Coronary artery (tissue), 2 donors: ENCODE measurements at regions not wholly inside any gene's neighbourhood (a gene's known extent, or its start where the extent isn't known, plus 50 kb on each side); places are given as distances from the start of the nearest gene placed in this dataset.

Source experiments
- DNase-seq: peaks from one replicate; pipeline ENCODE4 v3.0.0-alpha.2; 2017; ENCODE audit warnings: low spot score
- H3K27ac ChIP-seq, 2 donors: fragments of 200-600 bp; sonication (generic); one replicate each; pipeline ENCODE4 v1.5.1; 2016 to 2019
- H3K4me3 ChIP-seq: fragments of 200-600 bp; sonication (generic); 2 replicates; pipeline ENCODE4 v1.5.1; 2016; ENCODE audit warnings: mild to moderate bottlenecking, moderate library complexity
- TF ChIP-seq, protein P1 (sequence below): fragments of 200-600 bp; sonication (generic); IDR thresholded peaks from one replicate; pipeline ENCODE4 v1.5.1; 2019; ENCODE audit warnings: antibody characterized with exemption

DNA sequence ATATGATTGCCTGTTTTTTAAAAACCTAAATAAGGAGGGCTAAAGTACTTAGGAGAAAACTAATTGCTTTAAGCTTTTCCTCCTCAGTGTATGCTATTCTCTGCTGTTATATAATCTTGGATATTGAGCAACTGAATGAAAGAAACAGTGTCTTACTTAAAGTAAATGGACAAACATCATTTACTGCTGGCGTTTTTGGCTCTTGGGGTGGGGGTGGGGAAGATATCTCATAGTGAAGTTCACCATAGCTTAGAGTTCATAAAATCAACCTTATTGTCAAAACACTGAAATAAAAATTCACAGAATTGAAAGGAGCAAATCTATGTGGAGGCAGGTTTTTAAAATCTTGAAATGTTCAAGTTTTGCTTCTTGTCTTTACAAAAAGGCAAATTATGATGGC lies 256.4 kb upstream of the SOX2 start:
- TF ChIP-seq, protein P1, sequence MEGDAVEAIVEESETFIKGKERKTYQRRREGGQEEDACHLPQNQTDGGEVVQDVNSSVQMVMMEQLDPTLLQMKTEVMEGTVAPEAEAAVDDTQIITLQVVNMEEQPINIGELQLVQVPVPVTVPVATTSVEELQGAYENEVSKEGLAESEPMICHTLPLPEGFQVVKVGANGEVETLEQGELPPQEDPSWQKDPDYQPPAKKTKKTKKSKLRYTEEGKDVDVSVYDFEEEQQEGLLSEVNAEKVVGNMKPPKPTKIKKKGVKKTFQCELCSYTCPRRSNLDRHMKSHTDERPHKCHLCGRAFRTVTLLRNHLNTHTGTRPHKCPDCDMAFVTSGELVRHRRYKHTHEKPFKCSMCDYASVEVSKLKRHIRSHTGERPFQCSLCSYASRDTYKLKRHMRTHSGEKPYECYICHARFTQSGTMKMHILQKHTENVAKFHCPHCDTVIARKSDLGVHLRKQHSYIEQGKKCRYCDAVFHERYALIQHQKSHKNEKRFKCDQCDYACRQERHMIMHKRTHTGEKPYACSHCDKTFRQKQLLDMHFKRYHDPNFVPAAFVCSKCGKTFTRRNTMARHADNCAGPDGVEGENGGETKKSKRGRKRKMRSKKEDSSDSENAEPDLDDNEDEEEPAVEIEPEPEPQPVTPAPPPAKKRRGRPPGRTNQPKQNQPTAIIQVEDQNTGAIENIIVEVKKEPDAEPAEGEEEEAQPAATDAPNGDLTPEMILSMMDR, result no peak
- no peak overlapping the region for H3K4me3 ChIP-seq
- DNase-seq, result no peak
- no peak overlapping the region for H3K27ac ChIP-seq

DNA sequence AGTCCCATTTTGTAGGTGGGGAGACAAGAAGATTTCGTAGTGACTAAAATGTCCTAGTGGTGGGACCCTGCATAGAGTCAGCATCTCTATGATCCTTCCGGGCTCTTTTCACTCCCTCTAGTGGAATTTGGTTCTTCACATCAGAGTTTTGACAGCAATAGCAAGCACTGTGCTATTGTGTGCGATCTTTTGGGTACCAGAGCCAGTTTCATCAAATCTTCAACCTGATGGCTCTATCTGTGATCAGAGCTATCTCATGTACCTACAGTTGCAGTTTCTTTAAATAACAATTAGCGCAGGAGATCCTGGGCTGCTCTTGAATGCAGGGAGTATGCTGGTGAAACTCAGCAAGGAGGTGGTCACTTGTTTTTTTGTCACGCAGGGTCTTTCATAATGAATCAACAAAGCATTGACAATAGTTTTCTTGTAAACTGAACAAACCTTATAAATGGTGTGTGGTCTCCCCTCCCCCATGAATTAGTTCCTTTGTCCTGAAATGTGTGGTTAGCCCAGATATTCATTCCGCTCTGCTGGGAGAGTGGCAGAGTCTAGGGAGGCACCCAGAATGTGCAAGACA lies 257.2 kb upstream of the SOX2 start:
- no peak for DNase-seq
- no peak overlapping the region for H3K27ac ChIP-seq

DNA sequence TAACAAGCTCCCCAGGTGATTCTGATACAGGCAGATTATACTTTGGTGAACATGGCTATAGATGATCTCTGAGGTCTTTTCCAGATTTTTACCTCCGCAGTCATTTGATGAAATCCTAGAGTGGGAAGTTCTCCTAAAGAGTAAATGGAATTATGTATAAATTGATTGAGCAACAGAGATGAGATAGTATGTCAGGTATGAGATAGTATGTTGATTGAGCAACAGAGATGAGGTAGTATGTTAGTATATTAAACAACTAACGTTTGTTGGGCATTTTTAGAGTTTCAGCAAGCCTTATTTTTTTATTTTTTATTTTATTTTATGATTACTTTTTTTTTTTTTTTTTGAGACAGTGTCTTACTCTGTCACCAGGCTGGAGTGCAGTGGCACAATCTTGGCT lies 265.0 kb upstream of the SOX2 start:
- Histone ChIP-seq H3K4me3 (no peak overlapping the region), H3K27ac (no peak overlapping the region)
- DNase-seq, result no peak
- TF ChIP-seq, protein P1, result no peak

More for the DNA sequence above, 257.2 kb upstream of the SOX2 start:
- H3K4me3 ChIP-seq, result no peak overlapping the region
- TF ChIP-seq, protein P1, result no peak

DNA sequence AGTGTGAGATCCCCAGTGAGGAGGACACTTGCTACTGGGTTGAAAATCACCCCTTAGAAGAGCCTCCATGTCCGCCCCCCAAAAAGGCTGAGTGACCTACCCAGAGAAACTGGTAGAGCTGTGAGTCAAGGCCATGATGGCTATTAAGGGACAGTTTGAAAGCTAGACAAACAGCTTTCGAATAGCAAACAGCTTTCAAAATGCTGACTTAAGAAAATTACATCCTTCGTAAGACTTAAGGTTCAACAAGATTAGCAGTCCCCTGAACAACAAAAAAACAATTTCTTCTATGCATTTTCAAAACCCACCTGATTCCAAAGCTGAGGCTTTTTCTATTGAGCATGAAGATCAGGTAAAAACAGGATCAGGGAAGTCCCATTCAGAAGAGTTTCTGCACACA lies 269.7 kb upstream of the SOX2 start:
- H3K27ac ChIP-seq, result no peak overlapping the region
- DNase-seq, result no peak
- H3K4me3 ChIP-seq, result no peak overlapping the region
- TF ChIP-seq, protein P1, result no peak

DNA sequence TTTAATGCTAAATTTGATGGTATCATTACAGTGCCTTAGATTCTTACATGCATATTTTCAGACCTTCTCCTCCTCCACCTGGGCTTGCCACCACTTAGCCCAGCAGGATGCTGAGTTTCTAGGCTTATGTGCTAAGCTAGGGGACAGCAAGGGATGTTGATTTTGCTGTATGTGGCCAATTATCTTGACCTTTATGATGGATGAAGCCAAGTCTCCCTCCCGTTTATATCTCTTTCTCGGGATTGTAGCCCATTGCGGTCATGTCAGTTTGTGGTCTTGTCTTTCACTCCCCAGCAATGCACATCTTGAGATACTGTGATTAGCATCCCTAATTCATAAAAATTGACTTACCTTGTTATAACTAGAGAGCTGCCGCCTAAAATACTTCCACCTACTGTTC lies 278.7 kb upstream of the SOX2 start:
- Histone ChIP-seq H3K4me3 (no peak overlapping the region), H3K27ac (no peak overlapping the region)
- TF ChIP-seq, protein P1, result no peak
- DNase-seq, result no peak

DNA sequence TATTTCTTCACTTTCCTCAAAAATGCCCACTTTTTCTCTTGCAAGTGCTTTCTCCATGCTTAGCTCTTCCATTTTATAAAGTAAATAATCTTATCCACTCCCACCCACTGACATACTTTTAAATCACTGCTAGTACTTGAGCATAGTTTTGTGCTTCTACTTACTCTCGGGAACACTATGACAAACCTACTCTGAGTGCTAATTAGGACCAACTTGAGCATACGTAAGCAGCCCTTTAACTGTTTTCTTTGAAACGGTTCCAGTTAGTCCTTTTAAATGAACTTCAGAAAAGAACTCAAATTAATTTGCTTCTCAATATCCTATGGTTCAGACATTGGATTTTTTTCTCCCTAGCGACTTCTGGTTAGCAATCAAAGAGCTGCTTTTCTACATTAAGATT lies 280.0 kb upstream of the SOX2 start:
- no peak for DNase-seq
- TF ChIP-seq, protein P1, result no peak
- Histone ChIP-seq H3K27ac (no peak overlapping the region), H3K4me3 (no peak overlapping the region)

DNA sequence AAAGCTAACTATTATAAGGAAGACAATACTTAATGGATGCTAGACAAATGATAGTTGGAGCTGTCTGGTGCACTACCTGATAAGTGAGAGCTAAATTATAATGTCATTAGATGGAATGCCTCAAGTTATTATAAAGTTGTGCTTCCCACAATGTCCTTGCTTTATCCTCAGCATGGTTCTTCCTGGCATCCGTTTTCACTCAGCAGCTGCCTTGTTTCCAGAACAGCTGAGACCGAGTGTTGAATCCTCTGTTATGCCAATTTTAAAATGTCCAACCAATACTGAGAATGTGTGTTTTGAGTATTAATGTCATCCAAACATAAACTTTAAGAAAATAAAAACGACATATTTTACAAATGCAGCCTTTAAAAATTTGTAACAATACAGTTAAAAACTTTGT lies 286.7 kb upstream of the SOX2 start:
- H3K4me3 ChIP-seq, result no peak overlapping the region

More for the DNA sequence above, 286.7 kb upstream of the SOX2 start:
- H3K27ac ChIP-seq, result no peak overlapping the region
- DNase-seq, result no peak
- TF ChIP-seq, protein P1, result no peak
